ENCODE measurements at regions not wholly inside any gene's neighbourhood (a gene's known extent, or its start where the extent isn't known, plus 50 kb on each side); places are given as distances from the start of the nearest gene placed in this dataset.

DNA sequence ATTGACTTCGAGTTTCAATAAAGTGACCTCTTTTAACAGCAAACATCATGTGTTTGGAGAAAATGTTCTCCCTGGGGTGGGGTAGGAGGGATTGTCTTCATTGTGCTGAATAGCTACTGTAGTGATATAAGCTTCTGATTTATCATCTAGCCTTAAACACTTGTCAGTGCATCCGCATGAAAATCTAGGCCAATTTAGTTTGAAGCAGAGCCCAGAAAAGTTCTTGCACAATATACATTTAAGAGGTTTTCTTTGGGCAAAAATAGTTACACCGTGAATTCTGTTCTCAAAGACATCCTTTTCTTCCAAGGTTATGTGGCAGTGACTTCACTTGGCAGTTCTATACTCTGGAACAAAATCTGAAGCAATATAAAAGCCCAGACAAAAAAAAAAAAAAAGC, 136.0 kb upstream of the IFNG-AS1 start:
- TF ChIP-seq, protein P1, sequence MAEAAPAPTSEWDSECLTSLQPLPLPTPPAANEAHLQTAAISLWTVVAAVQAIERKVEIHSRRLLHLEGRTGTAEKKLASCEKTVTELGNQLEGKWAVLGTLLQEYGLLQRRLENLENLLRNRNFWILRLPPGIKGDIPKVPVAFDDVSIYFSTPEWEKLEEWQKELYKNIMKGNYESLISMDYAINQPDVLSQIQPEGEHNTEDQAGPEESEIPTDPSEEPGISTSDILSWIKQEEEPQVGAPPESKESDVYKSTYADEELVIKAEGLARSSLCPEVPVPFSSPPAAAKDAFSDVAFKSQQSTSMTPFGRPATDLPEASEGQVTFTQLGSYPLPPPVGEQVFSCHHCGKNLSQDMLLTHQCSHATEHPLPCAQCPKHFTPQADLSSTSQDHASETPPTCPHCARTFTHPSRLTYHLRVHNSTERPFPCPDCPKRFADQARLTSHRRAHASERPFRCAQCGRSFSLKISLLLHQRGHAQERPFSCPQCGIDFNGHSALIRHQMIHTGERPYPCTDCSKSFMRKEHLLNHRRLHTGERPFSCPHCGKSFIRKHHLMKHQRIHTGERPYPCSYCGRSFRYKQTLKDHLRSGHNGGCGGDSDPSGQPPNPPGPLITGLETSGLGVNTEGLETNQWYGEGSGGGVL (tag by site-specific recombination; IDR thresholded peaks at IDR 0.05), result no peak
- TF ChIP-seq, protein P2, sequence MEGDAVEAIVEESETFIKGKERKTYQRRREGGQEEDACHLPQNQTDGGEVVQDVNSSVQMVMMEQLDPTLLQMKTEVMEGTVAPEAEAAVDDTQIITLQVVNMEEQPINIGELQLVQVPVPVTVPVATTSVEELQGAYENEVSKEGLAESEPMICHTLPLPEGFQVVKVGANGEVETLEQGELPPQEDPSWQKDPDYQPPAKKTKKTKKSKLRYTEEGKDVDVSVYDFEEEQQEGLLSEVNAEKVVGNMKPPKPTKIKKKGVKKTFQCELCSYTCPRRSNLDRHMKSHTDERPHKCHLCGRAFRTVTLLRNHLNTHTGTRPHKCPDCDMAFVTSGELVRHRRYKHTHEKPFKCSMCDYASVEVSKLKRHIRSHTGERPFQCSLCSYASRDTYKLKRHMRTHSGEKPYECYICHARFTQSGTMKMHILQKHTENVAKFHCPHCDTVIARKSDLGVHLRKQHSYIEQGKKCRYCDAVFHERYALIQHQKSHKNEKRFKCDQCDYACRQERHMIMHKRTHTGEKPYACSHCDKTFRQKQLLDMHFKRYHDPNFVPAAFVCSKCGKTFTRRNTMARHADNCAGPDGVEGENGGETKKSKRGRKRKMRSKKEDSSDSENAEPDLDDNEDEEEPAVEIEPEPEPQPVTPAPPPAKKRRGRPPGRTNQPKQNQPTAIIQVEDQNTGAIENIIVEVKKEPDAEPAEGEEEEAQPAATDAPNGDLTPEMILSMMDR (tag by site-specific recombination; IDR thresholded peaks at IDR 0.05), result no peak
- no peak for TF ChIP-seq ZNF664 (tag by site-specific recombination; IDR thresholded peaks at IDR 0.05)
- TF ChIP-seq, protein P3, sequence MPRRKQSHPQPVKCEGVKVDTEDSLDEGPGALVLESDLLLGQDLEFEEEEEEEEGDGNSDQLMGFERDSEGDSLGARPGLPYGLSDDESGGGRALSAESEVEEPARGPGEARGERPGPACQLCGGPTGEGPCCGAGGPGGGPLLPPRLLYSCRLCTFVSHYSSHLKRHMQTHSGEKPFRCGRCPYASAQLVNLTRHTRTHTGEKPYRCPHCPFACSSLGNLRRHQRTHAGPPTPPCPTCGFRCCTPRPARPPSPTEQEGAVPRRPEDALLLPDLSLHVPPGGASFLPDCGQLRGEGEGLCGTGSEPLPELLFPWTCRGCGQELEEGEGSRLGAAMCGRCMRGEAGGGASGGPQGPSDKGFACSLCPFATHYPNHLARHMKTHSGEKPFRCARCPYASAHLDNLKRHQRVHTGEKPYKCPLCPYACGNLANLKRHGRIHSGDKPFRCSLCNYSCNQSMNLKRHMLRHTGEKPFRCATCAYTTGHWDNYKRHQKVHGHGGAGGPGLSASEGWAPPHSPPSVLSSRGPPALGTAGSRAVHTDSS (tag by site-specific recombination; IDR thresholded peaks at IDR 0.05), result no peak
- TF ChIP-seq, protein P4, sequence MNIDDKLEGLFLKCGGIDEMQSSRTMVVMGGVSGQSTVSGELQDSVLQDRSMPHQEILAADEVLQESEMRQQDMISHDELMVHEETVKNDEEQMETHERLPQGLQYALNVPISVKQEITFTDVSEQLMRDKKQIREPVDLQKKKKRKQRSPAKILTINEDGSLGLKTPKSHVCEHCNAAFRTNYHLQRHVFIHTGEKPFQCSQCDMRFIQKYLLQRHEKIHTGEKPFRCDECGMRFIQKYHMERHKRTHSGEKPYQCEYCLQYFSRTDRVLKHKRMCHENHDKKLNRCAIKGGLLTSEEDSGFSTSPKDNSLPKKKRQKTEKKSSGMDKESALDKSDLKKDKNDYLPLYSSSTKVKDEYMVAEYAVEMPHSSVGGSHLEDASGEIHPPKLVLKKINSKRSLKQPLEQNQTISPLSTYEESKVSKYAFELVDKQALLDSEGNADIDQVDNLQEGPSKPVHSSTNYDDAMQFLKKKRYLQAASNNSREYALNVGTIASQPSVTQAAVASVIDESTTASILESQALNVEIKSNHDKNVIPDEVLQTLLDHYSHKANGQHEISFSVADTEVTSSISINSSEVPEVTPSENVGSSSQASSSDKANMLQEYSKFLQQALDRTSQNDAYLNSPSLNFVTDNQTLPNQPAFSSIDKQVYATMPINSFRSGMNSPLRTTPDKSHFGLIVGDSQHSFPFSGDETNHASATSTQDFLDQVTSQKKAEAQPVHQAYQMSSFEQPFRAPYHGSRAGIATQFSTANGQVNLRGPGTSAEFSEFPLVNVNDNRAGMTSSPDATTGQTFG (tag by site-specific recombination; IDR thresholded peaks at IDR 0.05; ENCODE audit: borderline replicate concordance), result no peak
- no peak for TF ChIP-seq ZNF701 (tag by site-specific recombination; IDR thresholded peaks at IDR 0.05)
- TF ChIP-seq SP3 (tag by site-specific recombination; IDR thresholded peaks at IDR 0.05), result no peak
- TF ChIP-seq, protein P5, sequence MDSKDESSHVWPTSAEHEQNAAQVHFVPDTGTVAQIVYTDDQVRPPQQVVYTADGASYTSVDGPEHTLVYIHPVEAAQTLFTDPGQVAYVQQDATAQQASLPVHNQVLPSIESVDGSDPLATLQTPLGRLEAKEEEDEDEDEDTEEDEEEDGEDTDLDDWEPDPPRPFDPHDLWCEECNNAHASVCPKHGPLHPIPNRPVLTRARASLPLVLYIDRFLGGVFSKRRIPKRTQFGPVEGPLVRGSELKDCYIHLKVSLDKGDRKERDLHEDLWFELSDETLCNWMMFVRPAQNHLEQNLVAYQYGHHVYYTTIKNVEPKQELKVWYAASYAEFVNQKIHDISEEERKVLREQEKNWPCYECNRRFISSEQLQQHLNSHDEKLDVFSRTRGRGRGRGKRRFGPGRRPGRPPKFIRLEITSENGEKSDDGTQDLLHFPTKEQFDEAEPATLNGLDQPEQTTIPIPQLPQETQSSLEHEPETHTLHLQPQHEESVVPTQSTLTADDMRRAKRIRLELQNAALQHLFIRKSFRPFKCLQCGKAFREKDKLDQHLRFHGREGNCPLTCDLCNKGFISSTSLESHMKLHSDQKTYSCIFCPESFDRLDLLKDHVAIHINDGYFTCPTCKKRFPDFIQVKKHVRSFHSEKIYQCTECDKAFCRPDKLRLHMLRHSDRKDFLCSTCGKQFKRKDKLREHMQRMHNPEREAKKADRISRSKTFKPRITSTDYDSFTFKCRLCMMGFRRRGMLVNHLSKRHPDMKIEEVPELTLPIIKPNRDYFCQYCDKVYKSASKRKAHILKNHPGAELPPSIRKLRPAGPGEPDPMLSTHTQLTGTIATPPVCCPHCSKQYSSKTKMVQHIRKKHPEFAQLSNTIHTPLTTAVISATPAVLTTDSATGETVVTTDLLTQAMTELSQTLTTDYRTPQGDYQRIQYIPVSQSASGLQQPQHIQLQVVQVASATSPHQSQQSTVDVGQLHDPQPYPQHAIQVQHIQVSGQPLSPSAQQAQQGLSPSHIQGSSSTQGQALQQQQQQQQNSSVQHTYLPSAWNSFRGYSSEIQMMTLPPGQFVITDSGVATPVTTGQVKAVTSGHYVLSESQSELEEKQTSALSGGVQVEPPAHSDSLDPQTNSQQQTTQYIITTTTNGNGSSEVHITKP (tag by site-specific recombination; IDR thresholded peaks at IDR 0.05), result no peak
- TF ChIP-seq YY1 (tag by site-specific recombination; IDR thresholded peaks at IDR 0.05), result no peak

Data from HEK293 (cell line).